BJ (cell line): ENCODE measurements at regions not wholly inside any gene's neighbourhood (a gene's known extent, or its start where the extent isn't known, plus 50 kb on each side); places are given as distances from the start of the nearest gene placed in this dataset.

Experiments
- CTCF ChIA-PET: fragments of 350-600 bp; formaldehyde crosslinking; extraction: SDS; loops from one replicate; lab custom pipeline; 2021; ENCODE audit warnings: antibody characterized with exemption, inconsistent platforms; lab: Yijun Ruan, JAX
- POLR2A ChIA-PET: fragments of 300-600 bp; sonication (Branson Sonifier 250); formaldehyde crosslinking; extraction: SDS; loops from one replicate; lab custom pipeline; 2021; ENCODE audit warnings: antibody characterized with exemption; lab: Charles Lee
- DNase-seq: peaks from one replicate; pipeline ENCODE4 v3.0.0-alpha.2; 2011; ENCODE audit warnings: low read depth
- H3K27me3 ChIP-seq: 2 replicates; pipeline ENCODE4 v1.6.0; 2011; ENCODE audit warnings: low read length; ENCODE audit not compliant: control insufficient read depth, insufficient read depth
- H3K36me3 ChIP-seq: 2 replicates; pipeline ENCODE4 v1.5.1; 2011; ENCODE audit warnings: low read length; ENCODE audit not compliant: control insufficient read depth, insufficient read depth
- H3K4me3 ChIP-seq: 2 replicates; pipeline ENCODE4 v1.5.1; 2011; ENCODE audit warnings: low read depth, mild to moderate bottlenecking, control low read depth, low read length
- CTCF ChIP-seq: IDR thresholded peaks from 2 replicates; pipeline ENCODE4 v1.5.1; 2011; ENCODE audit warnings: low read depth, mild to moderate bottlenecking, control low read depth, inconsistent platforms, low read length, moderate library complexity; ENCODE audit not compliant: insufficient read depth

GRCh38 chr20:40244286-40244685, 444.8 kb downstream of the MAFB start:
- Histone ChIP-seq H3K27me3 (no peaks in the 10 kb centered on the region), H3K4me3 (no peak overlapping the region), H3K36me3 (no peaks in the 10 kb centered on the region)
- no peak for DNase-seq
- ChIA-PET POLR2A (no interaction called here), CTCF (no interaction called here)
- no peak for TF ChIP-seq CTCF

GRCh38 chr20:40241596-40242343, 447.3 kb downstream of the MAFB start:
- no peaks in the 10 kb centered on the region for H3K36me3 ChIP-seq
- H3K4me3 ChIP-seq = no peak overlapping the region
- no peak for TF ChIP-seq CTCF
- ChIA-PET CTCF (no interaction called here), POLR2A (no interaction called here)
- no peak for DNase-seq
- no peaks in the 10 kb centered on the region for H3K27me3 ChIP-seq

- ChIA-PET POLR2A (no interaction called here), CTCF (no interaction called here)
These were observed 450.5 kb downstream of the MAFB start for GRCh38 chr20:40238511-40238910.

GRCh38 chr20:40234593-40234992, 454.4 kb downstream of the MAFB start:
- no peaks in the 10 kb centered on the region for H3K27me3 ChIP-seq
- DNase-seq = no peak
- no peak overlapping the region for H3K4me3 ChIP-seq
- TF ChIP-seq CTCF = no peak
- H3K36me3 ChIP-seq = no peaks in the 10 kb centered on the region
- POLR2A ChIA-PET = no interaction called here
- CTCF ChIA-PET = no interaction called here

More at GRCh38 chr20:40238511-40238910, 450.5 kb downstream of the MAFB start:
- H3K4me3 ChIP-seq = no peak overlapping the region
- no peak for TF ChIP-seq CTCF
- no peak for DNase-seq
- H3K27me3 ChIP-seq = no peaks in the 10 kb centered on the region
- no peaks in the 10 kb centered on the region for H3K36me3 ChIP-seq

GRCh38 chr20:40233406-40233805, 455.6 kb downstream of the MAFB start:
- DNase-seq = no peak
- POLR2A ChIA-PET = no interaction called here
- no peaks in the 10 kb centered on the region for H3K36me3 ChIP-seq
- CTCF ChIA-PET = no interaction called here
- H3K27me3 ChIP-seq = no peaks in the 10 kb centered on the region
- no peak for TF ChIP-seq CTCF
- no peak overlapping the region for H3K4me3 ChIP-seq
